ENCODE measurements at regions not wholly inside any gene's neighbourhood (a gene's known extent, or its start where the extent isn't known, plus 50 kb on each side); places are given as distances from the start of the nearest gene placed in this dataset.

GRCh38 chr6:147117580-147117979, 86.6 kb upstream of the STXBP5 start:
- TF ChIP-seq CTCF (IDR thresholded peaks at IDR 0.05) = no peak
- H3K9me3 ChIP-seq = no peaks in the 10 kb centered on the region
- no peaks in the 10 kb centered on the region for H3K4me1 ChIP-seq (ENCODE audit: low read depth)
- H3K4me3 ChIP-seq = no peak overlapping the region
- DNase-seq (no peak), ATAC-seq (peak; percentile 79)
- H3K36me3 ChIP-seq (ENCODE audit: low read depth) = no peaks in the 10 kb centered on the region
- intact Hi-C loops (cut with DNase I, micrococcal nuclease) = no loop called here

DNA sequence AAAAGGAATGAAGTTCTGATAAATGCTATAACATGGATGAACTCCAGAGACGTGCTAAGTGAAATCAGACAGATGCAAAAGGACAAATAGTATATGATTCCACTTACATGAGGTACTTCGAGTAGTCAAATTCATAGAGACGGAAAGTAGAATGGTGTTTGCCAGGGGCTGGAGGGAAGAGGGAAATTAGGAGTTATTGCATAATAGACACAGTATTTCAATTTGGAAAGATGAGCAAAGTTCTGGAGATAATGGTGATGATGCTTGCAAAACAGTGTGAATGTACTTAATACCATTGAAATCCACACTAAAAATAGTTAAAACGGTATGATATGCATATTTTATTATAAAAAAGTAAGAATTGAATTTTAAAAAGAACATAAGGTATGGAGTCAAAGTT, 84.9 kb upstream of the STXBP5 start:
- no peak for DNase-seq
- Histone ChIP-seq H3K4me1 (ENCODE audit: low read depth) (no peaks in the 10 kb centered on the region), H3K36me3 (ENCODE audit: low read depth) (no peaks in the 10 kb centered on the region), H3K9me3 (no peaks in the 10 kb centered on the region), H3K4me3 (no peak overlapping the region)
- no peak for ATAC-seq
- intact Hi-C loops (cut with DNase I, micrococcal nuclease) = no loop called here
- TF ChIP-seq CTCF (IDR thresholded peaks at IDR 0.05) = no peak

GRCh38 chr6:147122823-147123222, 81.4 kb upstream of the STXBP5 start:
- intact Hi-C loops (cut with DNase I, micrococcal nuclease) = no loop called here
- Histone ChIP-seq H3K36me3 (ENCODE audit: low read depth) (no peaks in the 10 kb centered on the region), H3K4me3 (no peak overlapping the region), H3K9me3 (no peaks in the 10 kb centered on the region), H3K4me1 (ENCODE audit: low read depth) (no peaks in the 10 kb centered on the region)
- no peak for ATAC-seq
- no peak for DNase-seq
- no peak for TF ChIP-seq CTCF (IDR thresholded peaks at IDR 0.05)

DNA sequence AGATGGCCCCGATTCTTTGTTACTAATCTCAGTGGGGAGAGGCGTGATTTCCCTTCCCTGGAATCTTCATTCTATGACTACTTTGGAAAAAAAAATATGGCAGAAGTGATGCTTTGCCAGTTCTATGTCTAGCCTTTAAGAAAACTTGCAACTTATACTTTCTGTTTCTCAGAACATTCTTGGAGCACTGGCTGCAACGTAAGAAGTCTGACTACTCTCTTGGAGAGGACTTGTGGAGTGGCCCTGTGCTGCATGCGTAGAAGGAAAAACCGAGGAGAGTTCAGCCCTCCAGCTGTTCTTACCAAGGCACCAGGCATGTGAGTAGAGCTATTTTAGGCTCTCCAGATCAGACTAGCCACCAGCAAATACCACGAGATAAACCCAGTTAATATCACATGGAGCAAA, 77.6 kb upstream of the STXBP5 start:
- no peaks in the 10 kb centered on the region for H3K4me1 ChIP-seq (ENCODE audit: low read depth)
- H3K9me3 ChIP-seq = no peaks in the 10 kb centered on the region
- TF ChIP-seq CTCF (IDR thresholded peaks at IDR 0.05) = no peak
- DNase-seq (no peak), ATAC-seq (no peak)
- H3K4me3 ChIP-seq = no peak overlapping the region
- intact Hi-C loops (cut with DNase I, micrococcal nuclease) = no loop called here
- no peaks in the 10 kb centered on the region for H3K36me3 ChIP-seq (ENCODE audit: low read depth)

DNA sequence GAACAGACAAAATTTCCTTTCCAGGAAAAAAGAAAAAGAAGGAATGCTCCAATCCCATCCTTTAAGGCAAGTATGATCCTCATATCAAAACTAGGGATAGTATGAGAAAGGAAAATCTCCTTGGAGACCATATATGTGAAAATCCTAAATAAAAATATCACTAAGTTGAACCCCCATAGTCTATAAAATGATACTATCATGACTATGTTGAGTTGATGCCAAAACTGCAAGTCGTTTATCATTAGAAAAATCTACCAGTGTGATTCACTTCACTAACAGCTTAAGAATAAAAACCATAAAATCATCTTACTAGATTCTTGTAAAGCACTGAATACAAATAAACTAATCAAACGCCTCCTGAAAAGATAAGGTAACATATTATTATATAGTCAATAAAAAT, 76.6 kb upstream of the STXBP5 start:
- no peak for ATAC-seq
- Histone ChIP-seq H3K36me3 (ENCODE audit: low read depth) (no peaks in the 10 kb centered on the region), H3K4me1 (ENCODE audit: low read depth) (no peaks in the 10 kb centered on the region), H3K4me3 (no peak overlapping the region), H3K9me3 (no peaks in the 10 kb centered on the region)
- DNase-seq = no peak
- intact Hi-C loops (cut with DNase I, micrococcal nuclease) = no loop called here
- no peak for TF ChIP-seq CTCF (IDR thresholded peaks at IDR 0.05)

DNA sequence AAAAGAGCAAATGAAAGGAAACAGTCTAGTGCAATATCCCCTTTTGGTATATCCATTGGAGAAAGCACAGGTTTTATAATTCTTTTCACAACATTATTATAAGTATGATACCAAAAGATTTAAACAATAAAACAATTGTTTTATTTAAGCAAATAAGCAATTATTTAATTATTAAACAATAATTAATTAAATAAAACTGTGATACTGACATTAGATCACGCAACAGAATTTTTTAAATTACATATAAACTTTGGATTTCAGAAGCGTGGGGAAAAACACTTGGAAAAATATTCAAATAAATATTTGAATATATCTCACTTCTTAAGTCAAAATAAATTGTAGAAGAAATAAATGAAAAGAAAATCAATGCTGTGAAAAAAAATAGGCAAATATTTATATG, 76.2 kb upstream of the STXBP5 start:
- ATAC-seq = no peak
- H3K4me1 ChIP-seq (ENCODE audit: low read depth) = no peaks in the 10 kb centered on the region
- no peaks in the 10 kb centered on the region for H3K9me3 ChIP-seq
- no peak overlapping the region for H3K4me3 ChIP-seq
- intact Hi-C loops (cut with DNase I, micrococcal nuclease) = no loop called here
- H3K36me3 ChIP-seq (ENCODE audit: low read depth) = no peaks in the 10 kb centered on the region
- DNase-seq = no peak
- TF ChIP-seq CTCF (IDR thresholded peaks at IDR 0.05) = no peak
